Endothelial cell of umbilical vein (primary cell): ENCODE measurements at regions not wholly inside any gene's neighbourhood (a gene's known extent, or its start where the extent isn't known, plus 50 kb on each side); places are given as distances from the start of the nearest gene placed in this dataset.
"Not testable (repeated sequence)": the region's sequence is repeated elsewhere in the genome, so short reads cannot be mapped to it uniquely, and the experiment has no call there.

Source experiments
- BruUV-seq: library from RNA; stranded (reverse); fragments of 400-500 nt; replicated peaks from 2 replicates; lab custom pipeline; 2021; lab: Mats Ljungman, UMichigan
- CTCF ChIA-PET: fragments of 300-600, 350-600 bp; sonication (Branson Sonifier 250); formaldehyde crosslinking; loops from one replicate; lab custom pipeline; 2021; ENCODE audit warnings: antibody characterized with exemption, inconsistent platforms; lab: Charles Lee
- POLR2A ChIA-PET: fragments of 300-600, 350-600 bp; sonication (Branson Sonifier 250); formaldehyde crosslinking; loops from one replicate; lab custom pipeline; 2021; ENCODE audit warnings: antibody characterized with exemption, inconsistent platforms; lab: Charles Lee
- DNase-seq: peaks from one replicate; pipeline ENCODE4 v3.0.0-alpha.2; 2011; ENCODE audit warnings: low read depth, low spot score
- FAIRE-seq: peaks from 2 replicates; lab custom pipeline; 2011; peaks lifted over from hg19 to GRCh38; lab: Jason Lieb, UNC
- H2AFZ ChIP-seq: 2 replicates; pipeline ENCODE4 v1.6.0; 2012; ENCODE audit warnings: low read depth, low read length, control low read depth, inconsistent platforms
- H3K27ac ChIP-seq: 2 replicates; pipeline ENCODE4 v1.5.1; 2011; ENCODE audit warnings: low read depth, mild to moderate bottlenecking, control low read depth, low read length, moderate library complexity; ENCODE audit not compliant: insufficient read depth
- H3K27me3 ChIP-seq, 2 experiments: 2 replicates each; pipeline versions ENCODE4 v1.6.0 to v1.6.1; 2011; ENCODE audit warnings: low read length in 2 of 2, mixed read lengths in 1 of 2; ENCODE audit not compliant: control insufficient read depth in 2 of 2, insufficient read depth in 2 of 2
- H3K36me3 ChIP-seq, 2 experiments: 2 replicates in 1 of 2; 3 replicates in 1 of 2; pipeline ENCODE4 v1.5.1; 2011; ENCODE audit warnings: low read length in 2 of 2, mild to moderate bottlenecking in 1 of 2, moderate library complexity in 1 of 2; ENCODE audit not compliant: control insufficient read depth in 2 of 2, insufficient read depth in 2 of 2; ENCODE audit errors: extremely low read depth in 1 of 2
- H3K4me1 ChIP-seq: 3 replicates; pipeline ENCODE4 v1.5.1; 2011; ENCODE audit warnings: mild to moderate bottlenecking, low read length; ENCODE audit not compliant: control insufficient read depth, insufficient read depth; ENCODE audit errors: extremely low read depth
- H3K4me2 ChIP-seq: 2 replicates; pipeline ENCODE4 v1.6.1; 2011; ENCODE audit warnings: low read length, control low read depth, mixed read lengths; ENCODE audit not compliant: insufficient read depth
- H3K4me3 ChIP-seq, 3 experiments: fragments of 200-600 bp in 1 of 3; sonication (generic), shearing (Covaris generic) in 1 of 3; replicated peaks in 1 of 3; 2 replicates each; pipeline ENCODE4 v1.5.1; 2011 to 2016; ENCODE audit warnings: control low read depth in 3 of 3, low read length in 3 of 3, mild to moderate bottlenecking in 2 of 3, inconsistent platforms in 1 of 3, low read depth in 1 of 3, moderate library complexity in 1 of 3; ENCODE audit not compliant: insufficient read depth in 1 of 3
- H3K79me2 ChIP-seq: 2 replicates; pipeline ENCODE4 v1.6.0; 2012; ENCODE audit warnings: low read length, inconsistent platforms; ENCODE audit not compliant: control insufficient read depth, insufficient read depth
- H3K9ac ChIP-seq: replicated peaks from 2 replicates; pipeline ENCODE3; 2011; ENCODE audit warnings: low read length, control low read depth; ENCODE audit not compliant: insufficient read depth; ENCODE audit errors: extremely low read depth
- H3K9me1 ChIP-seq: replicated peaks from 3 replicates; pipeline ENCODE4 v1.6.0; 2011; ENCODE audit warnings: mild to moderate bottlenecking, low read length; ENCODE audit not compliant: control insufficient read depth, insufficient read depth; ENCODE audit errors: extremely low read depth
- H3K9me3 ChIP-seq: replicated peaks from 2 replicates; pipeline ENCODE4 v1.5.1; 2012; ENCODE audit warnings: low read length, inconsistent platforms; ENCODE audit not compliant: control insufficient read depth, insufficient read depth
- H4K20me1 ChIP-seq: replicated peaks from 2 replicates; pipeline ENCODE3; 2011; ENCODE audit warnings: mild to moderate bottlenecking, low read length; ENCODE audit not compliant: control insufficient read depth, insufficient read depth; ENCODE audit errors: extremely low read depth
- CTCF ChIP-seq, 2 donors: IDR thresholded peaks; 1 replicate in 1 of 2; 2 replicates in 1 of 2; pipeline ENCODE4 v1.5.1; 2011; ENCODE audit warnings: low read length in 2 of 2, mild to moderate bottlenecking in 2 of 2, moderate library complexity in 2 of 2, control low read depth in 1 of 2, inconsistent platforms in 1 of 2, low read depth in 1 of 2; ENCODE audit not compliant: insufficient read depth in 1 of 2; ENCODE audit errors: extremely low read depth in 1 of 2
- EZH2 ChIP-seq: IDR thresholded peaks from 2 replicates; pipeline ENCODE4 v1.6.1; 2012; ENCODE audit warnings: borderline replicate concordance, low read depth, mild to moderate bottlenecking, moderate library complexity, low read length, inconsistent platforms; ENCODE audit not compliant: severe bottlenecking
- FOS ChIP-seq: IDR thresholded peaks from 2 replicates; pipeline ENCODE4 v1.6.1; 2011; ENCODE audit warnings: mild to moderate bottlenecking, low read length, moderate library complexity, borderline replicate concordance; ENCODE audit not compliant: insufficient read depth
- GATA2 ChIP-seq: IDR thresholded peaks from 2 replicates; pipeline ENCODE4 v1.7.0; 2011; ENCODE audit warnings: low read depth, mild to moderate bottlenecking, moderate library complexity, mixed read lengths, low read length; ENCODE audit not compliant: insufficient read length, insufficient read depth
- JUN ChIP-seq: IDR thresholded peaks from 2 replicates; pipeline ENCODE4 v1.6.1; 2011; ENCODE audit warnings: borderline replicate concordance, low read depth; ENCODE audit not compliant: insufficient read length, insufficient read depth
- MAX ChIP-seq: IDR thresholded peaks from 2 replicates; pipeline ENCODE4 v1.6.1; 2011; ENCODE audit not compliant: insufficient read depth, insufficient read length
- MYC ChIP-seq: IDR thresholded peaks from one replicate; pipeline ENCODE4 v1.6.1; 2011; ENCODE audit warnings: mild to moderate bottlenecking, low read depth, low read length
- POLR2A ChIP-seq: IDR thresholded peaks from 2 replicates; pipeline ENCODE4 v1.6.1; 2012; ENCODE audit warnings: low read depth, mild to moderate bottlenecking, control low read depth, low read length
- POLR2AphosphoS5 ChIP-seq: IDR thresholded peaks from 2 replicates; pipeline ENCODE4 v1.6.1; 2012; ENCODE audit warnings: low read depth, mild to moderate bottlenecking, control low read depth, low read length, moderate library complexity; ENCODE audit not compliant: insufficient read depth
- dilution Hi-C: fragments of 300-500 bp; cut with MboI; formaldehyde crosslinking; loops from one replicate; pipeline ENCODE4 v1.15.0; 2019; ENCODE audit warnings: low sequenced_read_pairs; ENCODE audit not compliant: extremely low pct_ligation_motif_present
- intact Hi-C: fragments of 100-400 bp; cut with micrococcal nuclease; formaldehyde crosslinking; loops from one replicate; pipeline ENCODE4 v1.10.0; 2022

GRCh38 chr22:23497889-23498288 lies 82.2 kb downstream of the IGLL1 start:
- H3K27ac ChIP-seq, H3K4me2 ChIP-seq, H3K27me3 ChIP-seq, intact Hi-C loops, H3K9me3 ChIP-seq, dilution Hi-C loops, BruUV-seq, CTCF ChIA-PET, DNase-seq, POLR2A ChIA-PET, H3K4me1 ChIP-seq, H3K36me3 ChIP-seq, H3K9me1 ChIP-seq, FAIRE-seq, H3K4me3 ChIP-seq, H3K9ac ChIP-seq, H4K20me1 ChIP-seq, H3K79me2 ChIP-seq, H2AFZ ChIP-seq: not testable (repeated sequence)

GRCh38 chr22:23497016-23497885 lies 82.8 kb downstream of the IGLL1 start:
- FAIRE-seq (no peak), DNase-seq (no peak)
- no peaks in the 10 kb centered on the region for H3K9me3 ChIP-seq
- H3K9ac ChIP-seq: no peak overlapping the region
- H3K4me3 ChIP-seq: no peak overlapping the region
- H3K27ac ChIP-seq: no peak overlapping the region
- dilution Hi-C loops: no loop called here
- H3K79me2 ChIP-seq: no peaks in the 10 kb centered on the region
- no peak overlapping the region for H3K4me2 ChIP-seq
- POLR2A ChIA-PET: no interaction called here
- no peaks in the 10 kb centered on the region for H3K9me1 ChIP-seq
- H2AFZ ChIP-seq: no peak overlapping the region
- no peaks in the 10 kb centered on the region for H3K36me3 ChIP-seq
- intact Hi-C loops: no loop called here
- TF ChIP-seq MAX: no peak
- TF ChIP-seq EZH2: no peak
- no peak for TF ChIP-seq POLR2A
- no peak for TF ChIP-seq MYC
- TF ChIP-seq POLR2AphosphoS5: no peak
- no peak for TF ChIP-seq JUN
- no peak for TF ChIP-seq CTCF (IDR thresholded peaks at IDR 0.05; ENCODE audit: extremely low read depth in 1 of 2, insufficient read depth in 1 of 2, low read depth in 1 of 2, low read length in 2 of 2)
- TF ChIP-seq FOS: no peak
- no peak for TF ChIP-seq GATA2
- H3K27me3 ChIP-seq: no peaks in the 10 kb centered on the region
- CTCF ChIA-PET: no interaction called here
- no peaks in the 10 kb centered on the region for H3K4me1 ChIP-seq
- H4K20me1 ChIP-seq: no peaks in the 10 kb centered on the region
- no TSS peak for BruUV-seq
